GM19397 (cell line): ENCODE measurements at regions not wholly inside any gene's neighbourhood (a gene's known extent, or its start where the extent isn't known, plus 50 kb on each side); places are given as distances from the start of the nearest gene placed in this dataset.
"Not testable (repeated sequence)": the region's sequence is repeated elsewhere in the genome, so short reads cannot be mapped to it uniquely, and the experiment has no call there.

Experiments
- ATAC-seq: cut with Tn5 transposase; IDR thresholded peaks from one replicate; pipeline ENCODE4 v1.9.1; 2021; ENCODE audit warnings: mild to moderate bottlenecking, moderate library complexity; ENCODE audit not compliant: unreplicated experiment

DNA sequence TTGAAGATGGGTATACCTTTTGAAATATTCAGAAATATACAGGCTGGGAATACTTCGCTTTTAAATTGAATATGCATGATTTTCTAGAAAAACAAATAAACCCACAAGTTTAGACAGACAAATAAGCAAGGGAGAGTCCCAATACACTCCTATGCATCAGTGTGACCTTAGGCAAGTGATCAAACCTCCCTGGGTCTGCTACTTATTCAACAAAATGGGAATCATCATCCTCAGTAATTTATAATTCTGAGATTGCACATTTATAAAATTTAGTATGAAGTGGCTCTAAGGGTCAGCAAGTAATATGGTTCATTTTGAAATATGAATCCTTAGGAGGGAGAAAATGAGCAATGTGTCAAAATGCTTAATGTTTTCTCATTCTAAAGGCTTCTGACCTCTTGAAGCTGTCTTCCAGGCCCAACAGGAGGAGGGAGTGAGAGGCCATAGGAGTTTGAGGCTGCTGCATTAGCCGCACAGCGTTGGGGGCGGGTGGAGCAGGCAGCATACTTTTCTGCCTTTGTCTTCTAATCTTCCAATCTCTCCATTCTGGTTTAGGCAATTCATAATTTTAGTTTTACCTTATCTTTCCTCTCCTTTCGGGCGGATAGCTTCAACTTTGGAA is 155.1 kb downstream of the TRIB2 start:
- ATAC-seq = no peak

DNA sequence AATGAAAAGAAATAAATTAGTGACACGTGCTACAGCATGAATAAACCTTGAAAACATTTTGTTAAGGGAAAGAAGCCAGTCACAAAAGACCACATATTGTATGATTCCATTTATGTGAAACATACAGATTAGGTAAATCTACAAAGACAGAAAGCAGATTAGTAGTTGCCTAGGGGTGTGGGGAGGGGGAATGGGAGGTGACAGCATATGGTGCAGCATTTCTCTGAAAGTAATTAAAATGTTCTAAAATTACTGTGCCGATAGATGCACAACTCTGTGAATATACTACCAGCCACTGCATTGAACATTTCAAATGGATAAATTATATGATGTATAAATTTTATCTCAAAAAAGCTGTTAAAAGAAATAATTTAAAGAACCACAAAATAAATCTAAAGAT is 161.0 kb downstream of the TRIB2 start:
- ATAC-seq = no peak

DNA sequence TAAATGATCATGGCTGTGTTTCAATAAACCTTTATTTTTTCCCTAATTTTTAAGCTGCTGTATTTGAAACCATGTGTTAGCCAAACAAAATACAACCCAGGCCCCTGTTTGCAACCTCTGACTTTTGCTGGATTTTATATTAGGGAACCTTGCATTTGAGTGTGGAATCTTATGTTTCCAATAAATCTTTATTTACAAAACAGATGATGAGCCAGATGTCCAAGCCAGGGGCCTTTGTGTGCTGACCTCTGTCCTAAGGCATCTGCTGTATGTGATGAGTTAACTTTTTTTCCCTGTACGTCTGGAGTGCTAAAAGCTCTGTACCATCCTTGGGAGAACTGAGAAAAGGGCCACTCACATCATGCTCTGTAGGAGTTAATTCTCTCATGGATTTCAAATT is 162.9 kb downstream of the TRIB2 start:
- ATAC-seq = no peak

DNA sequence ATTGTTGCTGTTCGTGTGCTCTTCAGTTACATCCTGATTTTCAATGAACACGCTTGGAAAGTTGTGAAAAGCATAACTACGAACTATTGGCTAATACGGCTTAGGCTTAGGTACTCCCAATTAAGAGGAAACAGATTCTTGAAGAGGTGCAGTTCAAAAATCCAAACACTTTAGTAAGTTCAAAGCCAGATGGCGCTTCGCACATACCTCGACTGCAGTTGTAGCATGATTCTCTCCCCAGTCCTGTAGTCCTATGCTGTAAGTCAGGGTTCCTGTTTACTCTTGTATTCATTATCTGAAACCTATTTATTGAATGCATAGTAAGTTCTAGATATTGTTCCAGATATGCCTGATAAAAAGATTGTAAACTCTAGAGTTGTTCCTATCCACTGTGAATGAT is 165.2 kb downstream of the TRIB2 start:
- no peak for ATAC-seq

DNA sequence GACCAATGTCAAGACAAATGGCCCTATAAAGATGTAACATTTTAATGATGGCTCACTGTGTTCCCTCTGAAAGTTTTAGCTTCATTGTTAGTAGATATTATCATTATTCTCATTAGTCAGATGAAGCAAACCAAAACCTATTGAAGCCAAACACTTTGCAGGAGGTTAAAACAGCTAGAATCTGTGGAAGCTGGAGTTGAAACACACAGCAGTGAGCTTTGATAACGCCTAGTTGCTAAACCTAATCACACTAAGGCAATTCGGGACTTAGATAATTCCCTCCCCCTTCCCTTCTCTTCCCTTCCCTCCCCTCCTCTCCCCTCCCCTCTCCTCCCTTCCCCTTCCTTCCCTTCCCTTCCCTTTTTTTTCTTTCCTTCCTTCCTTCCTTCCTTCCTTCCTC is 165.7 kb downstream of the TRIB2 start:
- ATAC-seq = no peak

DNA sequence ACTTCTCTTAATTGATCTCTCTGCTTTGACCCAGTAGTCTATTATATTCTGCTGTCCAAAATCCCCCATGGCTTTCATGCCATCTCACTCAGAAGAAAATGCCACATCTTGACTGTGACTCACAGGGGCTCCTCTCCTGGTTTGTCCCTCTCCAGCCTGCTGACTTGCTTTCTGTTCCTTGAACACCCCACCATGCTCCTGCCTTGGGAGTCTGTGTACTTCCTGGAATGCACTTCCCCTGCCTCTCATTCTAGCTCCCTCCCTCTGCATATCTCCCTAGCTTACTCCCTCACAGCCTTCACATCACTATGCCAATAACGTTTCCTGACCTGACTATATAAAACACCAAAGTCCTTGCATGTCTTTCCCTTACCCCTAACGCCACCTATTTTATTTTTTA is 167.2 kb downstream of the TRIB2 start:
- ATAC-seq = no peak

DNA sequence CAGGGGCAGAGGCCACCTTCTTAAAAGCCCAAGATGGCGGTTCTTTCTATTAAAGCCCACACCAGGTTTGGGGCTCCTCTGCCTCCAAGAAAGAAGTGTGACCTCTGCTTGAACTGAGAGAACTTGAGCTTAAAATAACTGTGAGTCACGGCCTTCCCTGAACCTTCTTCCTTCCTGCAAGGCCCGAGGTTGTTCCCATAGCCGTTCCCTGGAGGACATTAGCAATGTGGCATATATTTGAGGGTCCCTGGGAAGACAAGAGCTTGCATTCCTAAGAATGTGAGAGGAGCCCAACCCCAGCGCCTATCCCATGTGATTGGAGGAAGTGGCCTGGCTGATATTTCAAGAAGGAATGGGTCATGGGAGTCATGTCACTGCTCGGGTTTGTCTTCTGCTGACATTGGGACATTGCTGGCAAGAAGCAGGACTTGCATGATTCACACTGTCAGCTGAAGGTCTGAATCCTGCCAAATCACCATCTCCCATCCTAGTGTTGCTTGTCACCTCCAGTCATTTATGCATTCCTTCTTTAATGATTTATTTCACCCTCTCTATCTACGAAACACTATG is 168.1 kb downstream of the TRIB2 start:
- no peak for ATAC-seq

DNA sequence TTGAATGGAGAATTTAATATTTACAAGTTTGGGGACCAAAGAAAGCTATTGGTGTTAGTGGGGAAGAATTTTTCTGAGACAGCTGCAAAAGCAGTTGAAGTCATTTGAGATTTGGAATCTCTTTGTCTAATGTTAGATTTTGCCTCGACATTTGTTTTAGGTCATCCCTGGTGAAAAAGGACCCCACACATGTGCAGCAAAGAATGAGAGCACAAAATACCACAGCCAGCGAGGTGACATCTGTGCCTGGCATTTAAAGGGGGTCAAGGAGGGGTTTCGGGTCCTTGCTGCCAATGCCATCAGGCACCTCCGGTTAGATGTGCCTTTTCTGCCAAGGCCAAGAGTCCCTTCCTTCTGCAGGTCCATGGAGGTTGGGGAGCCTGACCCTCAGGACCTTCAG is 173.3 kb downstream of the TRIB2 start:
- no peak for ATAC-seq

DNA sequence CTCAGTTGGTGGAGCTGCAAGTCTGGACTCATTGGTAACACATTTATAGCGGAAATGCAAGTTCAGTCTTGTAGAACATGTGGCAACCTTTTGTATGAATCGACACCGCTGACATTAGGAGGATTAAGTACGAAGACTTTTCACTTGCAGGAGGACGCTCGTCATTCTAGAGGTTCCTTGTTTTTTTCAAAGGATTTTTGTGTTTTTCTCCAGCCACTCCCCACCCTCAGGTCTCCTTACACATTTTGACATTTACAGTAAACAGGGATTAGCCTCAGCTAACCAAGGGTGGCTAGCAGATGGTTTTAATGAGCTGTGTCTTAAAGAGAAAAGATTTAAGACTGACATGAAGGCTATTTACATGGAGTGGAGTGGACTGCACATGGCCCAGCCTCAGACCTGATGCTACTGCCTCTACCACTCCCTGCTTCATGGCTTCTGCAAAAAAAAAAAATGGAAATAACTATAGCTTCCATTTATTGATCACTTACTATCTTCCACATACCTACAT is 173.8 kb downstream of the TRIB2 start:
- no peak for ATAC-seq

DNA sequence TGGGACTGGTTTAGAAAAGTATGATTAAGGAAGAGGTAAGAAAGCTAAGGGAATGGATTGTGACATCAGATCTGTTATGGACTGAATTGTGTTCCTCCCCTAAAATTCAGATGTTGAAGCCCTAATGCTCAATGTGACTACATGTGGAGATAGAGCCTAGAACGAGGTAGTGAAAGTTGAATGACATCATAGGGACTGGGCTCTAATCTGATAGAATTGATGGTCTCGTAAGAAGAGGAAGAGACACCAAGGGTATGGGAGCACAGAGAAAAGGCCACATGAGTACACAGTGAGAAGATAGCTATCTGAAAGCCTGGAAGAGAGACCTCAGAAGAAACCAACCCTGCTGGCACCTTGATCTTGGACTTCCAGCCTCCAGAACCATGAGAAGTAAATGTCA is 178.3 kb downstream of the TRIB2 start:
- no peak for ATAC-seq

DNA sequence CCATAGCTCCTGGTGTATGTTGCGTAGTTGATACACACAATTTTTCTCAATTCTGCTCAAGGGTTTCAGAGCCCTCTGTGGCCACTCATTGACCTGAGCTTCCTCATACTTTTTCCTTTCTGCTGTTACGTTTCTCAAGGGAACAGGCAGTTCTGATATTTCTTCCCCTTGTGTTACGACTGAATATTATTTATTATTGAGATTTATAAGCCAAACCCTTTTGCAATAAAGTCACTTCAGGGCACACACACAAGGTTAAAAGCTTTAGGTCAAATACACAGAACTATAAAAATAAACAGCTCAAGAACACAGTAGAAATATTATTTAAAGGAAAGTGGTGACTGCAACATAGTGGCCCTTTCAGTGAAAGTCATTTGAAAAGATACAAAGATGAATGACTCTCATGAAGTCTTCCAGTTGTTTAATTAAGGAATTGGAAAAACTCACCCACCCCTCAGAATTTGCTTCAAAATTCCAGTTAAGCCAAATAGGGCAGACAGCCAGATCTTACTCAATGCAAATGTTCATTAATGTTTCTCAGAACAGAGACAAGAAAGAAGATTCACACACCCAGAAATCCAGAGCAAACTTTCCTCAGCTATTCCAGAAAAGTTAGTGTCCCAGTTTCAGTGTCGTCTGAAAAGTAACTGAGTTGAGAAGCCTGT is 179.7 kb downstream of the TRIB2 start:
- no peak for ATAC-seq

DNA sequence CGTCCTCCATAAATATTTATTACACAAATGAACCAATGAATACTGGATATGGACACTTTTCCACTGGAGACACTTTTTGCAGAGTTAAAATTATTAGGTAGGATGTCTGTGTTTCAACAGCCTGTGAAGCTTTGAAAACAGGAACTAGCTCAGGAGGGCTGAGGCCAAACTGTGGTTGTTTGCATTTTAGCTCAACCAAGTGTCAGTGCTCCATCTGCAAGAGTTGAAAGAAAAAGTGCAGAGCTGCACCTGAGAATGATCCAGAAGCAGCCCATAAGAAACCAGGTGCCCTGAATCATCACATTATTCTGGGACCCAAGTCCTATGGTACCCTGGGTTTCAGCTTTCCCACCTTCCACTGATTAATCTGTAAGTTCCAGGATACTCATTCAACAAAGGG is 180.4 kb downstream of the TRIB2 start:
- ATAC-seq = no peak

DNA sequence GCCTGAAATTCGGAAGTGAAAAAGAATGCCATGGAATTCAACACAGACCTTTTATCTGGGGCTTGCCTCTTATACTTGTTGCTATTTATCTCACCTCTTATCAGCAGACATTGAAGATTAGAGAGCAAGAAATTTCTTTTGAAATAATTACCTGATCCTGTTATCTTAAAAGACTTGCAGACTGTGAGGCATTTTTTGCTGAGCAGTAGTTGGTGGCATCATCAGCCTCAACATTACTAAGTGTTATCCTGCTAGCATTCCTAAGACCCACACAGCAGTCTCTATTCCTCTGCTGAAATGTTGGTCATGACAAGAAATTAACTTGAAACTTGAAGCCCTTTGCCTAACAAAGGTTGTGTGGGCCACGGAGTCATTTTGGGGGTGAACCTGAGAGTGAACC is 186.5 kb downstream of the TRIB2 start:
- ATAC-seq = no peak

DNA sequence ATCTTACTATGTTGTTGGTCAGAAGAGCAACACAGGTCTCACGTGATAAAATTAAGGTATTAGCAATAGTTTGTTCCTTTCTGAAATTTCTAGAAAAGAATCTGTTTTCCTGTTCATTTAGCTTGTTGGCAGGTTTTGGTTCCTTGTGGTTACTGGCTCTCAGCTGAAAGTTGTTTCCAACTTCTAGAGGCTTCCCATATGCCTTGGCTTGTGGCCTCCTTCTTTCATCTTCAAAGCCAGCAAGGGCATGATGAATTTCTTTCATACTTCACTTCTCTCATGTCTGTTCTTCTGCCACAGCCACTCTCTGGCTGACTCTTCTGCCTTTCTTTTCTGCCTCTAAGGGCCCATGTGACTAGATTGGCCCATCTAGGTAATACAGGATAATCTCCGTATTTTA is 193.7 kb downstream of the TRIB2 start:
- no peak for ATAC-seq

DNA sequence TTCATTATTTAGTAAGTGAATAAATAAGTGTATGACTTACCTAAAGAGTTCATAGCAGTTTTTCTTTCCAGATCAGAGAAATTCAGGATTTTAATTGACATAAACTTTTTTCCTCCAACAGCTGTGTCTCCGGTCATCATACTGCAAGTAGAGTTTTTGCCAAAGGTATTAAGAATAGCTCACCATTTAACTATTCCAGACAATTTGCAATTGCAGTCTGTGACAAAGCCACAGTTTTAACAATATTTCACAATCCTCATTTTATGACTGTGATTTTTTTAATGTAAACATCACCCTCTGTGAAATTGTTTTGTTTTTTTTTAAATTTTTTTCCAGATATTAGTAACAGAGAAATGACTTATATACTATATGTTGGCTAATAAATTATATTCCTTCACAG is 199.1 kb downstream of the TRIB2 start:
- no peak for ATAC-seq

DNA sequence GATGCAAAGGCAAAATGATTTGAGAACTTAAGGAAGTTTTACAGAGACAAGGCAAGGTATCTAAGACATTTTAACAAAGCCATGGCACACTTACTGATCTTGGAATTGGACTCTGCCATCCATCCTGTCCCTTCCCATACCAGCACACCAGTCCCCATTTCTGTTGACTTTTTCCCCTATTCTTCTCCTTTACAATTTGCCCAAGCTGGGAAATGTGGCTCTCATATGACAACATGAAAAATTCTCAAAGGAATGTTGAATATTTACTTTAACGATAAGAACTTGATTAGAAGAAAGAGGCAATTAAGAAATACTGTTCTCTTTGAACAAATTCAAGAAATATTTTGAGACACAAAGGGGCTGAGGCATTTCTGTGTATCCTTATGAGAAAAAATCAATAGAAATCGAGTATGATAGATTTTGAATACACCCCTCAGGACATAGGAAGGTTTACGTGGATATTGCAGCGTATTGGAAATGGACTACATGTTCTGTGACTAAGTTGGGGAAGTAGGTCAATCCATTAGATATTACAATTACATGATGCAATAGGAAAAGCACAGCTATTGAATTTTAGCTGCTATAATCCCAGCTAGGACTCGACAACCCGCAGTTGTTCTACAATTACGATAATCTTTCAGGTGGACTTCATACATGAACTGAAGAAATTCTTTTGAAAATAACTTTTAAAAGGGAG is 201.6 kb downstream of the TRIB2 start:
- ATAC-seq = no peak

DNA sequence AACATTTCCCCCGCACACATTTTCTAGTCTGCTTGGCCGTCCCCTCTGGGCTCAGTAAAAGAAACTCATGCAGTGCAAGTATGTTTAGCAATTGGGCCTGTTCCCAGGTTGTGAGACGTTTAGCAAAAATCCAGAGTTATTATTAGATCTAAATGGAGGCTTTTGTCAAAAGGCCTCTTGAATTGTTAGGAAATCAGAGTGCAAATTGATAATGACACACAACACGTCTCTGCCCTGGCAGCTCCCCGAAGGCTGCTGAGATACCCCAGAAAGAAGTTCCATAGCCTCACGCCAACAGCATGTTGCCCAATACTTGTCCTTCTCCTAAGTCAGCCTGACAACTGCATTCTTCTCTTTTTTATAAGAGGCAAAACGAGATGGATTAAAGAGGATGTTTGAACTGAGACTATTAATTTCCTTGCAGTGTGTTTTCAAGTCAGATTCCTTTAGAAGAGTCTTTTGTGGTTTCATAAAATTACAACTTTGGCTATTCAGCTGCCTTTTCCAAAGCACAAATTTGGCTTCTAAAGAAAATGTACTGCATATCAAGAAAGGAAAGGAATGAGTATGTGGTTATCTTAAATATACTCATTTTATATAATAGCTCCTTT is 202.2 kb downstream of the TRIB2 start:
- ATAC-seq = no peak

DNA sequence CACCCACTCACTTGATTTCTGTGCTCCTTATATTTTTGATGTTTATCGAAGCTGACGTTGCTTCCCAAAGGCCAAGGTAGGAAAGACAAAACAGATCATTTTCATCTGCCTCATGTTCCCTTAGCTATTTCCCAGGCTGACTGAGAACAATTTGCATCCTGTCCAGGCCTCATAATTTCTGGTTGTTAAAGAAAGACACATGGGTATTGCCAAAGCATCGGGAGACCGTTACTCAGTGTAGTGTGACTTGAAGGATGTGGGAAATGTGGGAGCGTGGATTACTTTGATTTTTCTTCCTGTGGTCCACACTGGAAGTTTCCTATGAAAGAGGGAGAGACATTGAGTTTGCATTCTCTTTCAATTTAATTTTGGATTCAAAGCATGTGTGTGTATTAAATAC is 204.6 kb downstream of the TRIB2 start:
- no peak for ATAC-seq

DNA sequence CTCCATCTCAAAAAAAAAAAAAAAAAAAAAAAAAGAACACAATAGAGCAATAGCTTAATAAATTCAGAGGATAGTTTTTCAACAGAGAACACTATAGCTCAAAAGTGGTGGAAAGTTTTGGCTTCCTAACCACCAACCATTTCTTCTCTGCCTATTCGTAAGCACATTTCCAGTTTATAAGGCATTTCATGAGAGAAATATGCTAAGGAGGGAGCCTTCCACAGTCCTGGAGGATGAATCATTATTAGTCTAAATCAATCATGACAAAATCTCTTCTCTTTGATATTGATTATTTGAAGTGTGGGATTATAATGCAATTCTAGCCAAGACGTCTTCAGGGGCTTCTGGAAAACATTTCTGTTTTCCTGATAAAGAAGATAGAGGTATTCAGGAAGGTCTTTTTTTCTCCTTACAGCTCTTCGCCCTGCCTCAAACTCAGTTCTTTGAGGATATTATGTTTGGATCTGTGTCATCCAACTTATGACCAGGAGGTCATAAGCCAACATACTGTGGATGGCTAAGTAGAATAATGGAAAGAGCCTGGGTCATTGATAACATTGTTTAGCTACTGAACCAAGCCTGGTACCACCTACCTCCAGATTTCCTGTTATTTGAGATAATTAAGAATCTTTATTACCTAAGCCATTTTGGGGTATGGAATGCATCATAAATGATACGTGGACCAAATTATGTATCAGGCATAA is 207.3 kb downstream of the TRIB2 start:
- ATAC-seq = no peak

DNA sequence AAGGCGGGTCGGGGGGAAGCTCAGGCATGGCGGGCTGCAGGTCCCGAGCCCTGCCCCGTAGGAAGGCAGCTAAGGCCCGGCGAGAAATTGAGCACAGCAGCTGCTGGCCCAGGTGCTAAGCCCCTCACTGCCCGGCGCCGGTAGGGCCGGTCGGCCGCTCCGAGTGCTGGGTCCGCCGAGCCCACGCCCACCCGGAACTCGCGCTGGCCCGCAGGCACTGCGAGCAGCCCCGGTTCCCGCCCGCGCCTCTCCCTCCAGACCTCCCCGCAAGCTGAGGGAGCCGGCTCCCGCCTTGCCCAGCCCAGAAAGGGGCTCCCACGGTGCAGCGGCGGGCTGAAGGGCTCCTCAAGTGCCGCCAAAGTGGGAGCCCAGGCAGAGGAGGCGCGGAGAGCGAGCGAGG is 209.9 kb downstream of the TRIB2 start:
- ATAC-seq = not testable (repeated sequence)

DNA sequence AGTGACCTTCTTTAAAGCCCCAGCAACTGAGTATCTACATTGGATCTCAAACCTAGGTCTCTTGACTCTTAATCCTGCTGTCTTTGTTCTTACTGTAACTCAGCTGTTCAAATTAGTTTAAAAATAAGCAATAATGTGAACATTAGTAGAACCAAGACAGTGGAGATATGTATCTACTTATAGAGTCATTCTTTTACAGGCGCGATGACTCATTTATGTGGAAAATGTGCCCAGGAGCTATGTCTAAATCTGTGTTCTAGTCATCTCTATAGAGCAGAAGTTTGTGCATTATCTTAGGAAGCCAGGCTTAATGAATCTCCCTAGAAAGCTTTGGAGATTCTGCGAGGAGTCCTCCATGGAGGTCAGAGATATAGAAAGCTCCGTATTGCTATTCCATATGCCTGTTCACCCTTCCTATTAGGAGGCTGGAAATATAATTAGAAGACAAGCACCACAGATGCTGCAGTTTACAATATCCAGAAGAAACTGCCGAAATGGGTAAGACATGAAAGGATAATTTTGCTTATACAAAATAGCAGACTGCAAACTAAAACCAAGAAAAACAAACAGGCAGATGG is 211.6 kb downstream of the TRIB2 start:
- no peak for ATAC-seq
